ENCODE measurements at regions not wholly inside any gene's neighbourhood (a gene's known extent, or its start where the extent isn't known, plus 50 kb on each side); places are given as distances from the start of the nearest gene placed in this dataset.

DNA sequence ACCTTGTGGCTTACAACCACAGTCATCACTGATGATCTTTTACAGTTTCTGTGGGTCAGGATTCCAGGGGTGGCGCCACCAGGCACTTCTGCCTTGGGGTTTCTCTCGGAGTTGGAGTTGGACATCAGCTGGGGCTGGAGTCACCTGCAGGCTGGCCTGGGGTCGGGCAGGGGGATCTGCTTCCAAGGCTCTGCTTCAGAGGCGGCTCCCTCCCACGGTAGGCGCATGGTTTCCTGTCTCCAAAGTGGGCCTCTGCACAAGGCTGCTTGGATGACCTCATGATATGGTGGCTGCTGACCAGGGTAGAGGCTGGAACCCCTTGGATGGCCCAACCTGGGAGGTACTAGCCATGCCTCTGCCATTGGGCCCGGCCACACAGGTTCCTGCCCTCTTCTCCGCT lies 170.6 kb upstream of the CIBAR2 start:
- intact Hi-C loops (cut with micrococcal nuclease; ENCODE audit: unreplicated experiment) (no loop called here), in situ Hi-C loops (cut with HindIII; ENCODE audit: low pct_unique_long_range_greater_than_20kb, low sequenced_read_pairs) (no loop called here)
- H3K4me1 ChIP-seq (ENCODE audit: control insufficient read depth, insufficient read depth, low read length): peaks cover 4% of the 10 kb centered on the region
- no peak overlapping the region for H3K27ac ChIP-seq (ENCODE audit: low read length)
- TF ChIP-seq, protein P1, sequence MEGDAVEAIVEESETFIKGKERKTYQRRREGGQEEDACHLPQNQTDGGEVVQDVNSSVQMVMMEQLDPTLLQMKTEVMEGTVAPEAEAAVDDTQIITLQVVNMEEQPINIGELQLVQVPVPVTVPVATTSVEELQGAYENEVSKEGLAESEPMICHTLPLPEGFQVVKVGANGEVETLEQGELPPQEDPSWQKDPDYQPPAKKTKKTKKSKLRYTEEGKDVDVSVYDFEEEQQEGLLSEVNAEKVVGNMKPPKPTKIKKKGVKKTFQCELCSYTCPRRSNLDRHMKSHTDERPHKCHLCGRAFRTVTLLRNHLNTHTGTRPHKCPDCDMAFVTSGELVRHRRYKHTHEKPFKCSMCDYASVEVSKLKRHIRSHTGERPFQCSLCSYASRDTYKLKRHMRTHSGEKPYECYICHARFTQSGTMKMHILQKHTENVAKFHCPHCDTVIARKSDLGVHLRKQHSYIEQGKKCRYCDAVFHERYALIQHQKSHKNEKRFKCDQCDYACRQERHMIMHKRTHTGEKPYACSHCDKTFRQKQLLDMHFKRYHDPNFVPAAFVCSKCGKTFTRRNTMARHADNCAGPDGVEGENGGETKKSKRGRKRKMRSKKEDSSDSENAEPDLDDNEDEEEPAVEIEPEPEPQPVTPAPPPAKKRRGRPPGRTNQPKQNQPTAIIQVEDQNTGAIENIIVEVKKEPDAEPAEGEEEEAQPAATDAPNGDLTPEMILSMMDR (IDR thresholded peaks at IDR 0.05): no peak
- TF ChIP-seq SIN3A (IDR thresholded peaks at IDR 0.05; ENCODE audit: borderline replicate concordance, insufficient read depth, low read depth, low read length): no peak
- TF ChIP-seq REST (IDR thresholded peaks at IDR 0.05; ENCODE audit: insufficient read depth in 1 of 2, low read depth in 2 of 2, low read length in 1 of 2): no peak
- no peak for TF ChIP-seq TCF7L2 (IDR thresholded peaks at IDR 0.05; ENCODE audit: low read depth, low read length)
- TF ChIP-seq POLR2AphosphoS5 (IDR thresholded peaks at IDR 0.05; ENCODE audit: low read depth, low read length): no peak
- H3K27me3 ChIP-seq (ENCODE audit: control insufficient read depth, insufficient read depth, low read length): no peaks in the 10 kb centered on the region
- H3K4me3 ChIP-seq (ENCODE audit: low read depth in 2 of 2, low read length in 2 of 2): no peak overlapping the region
- BruUV-seq (replicated peaks): no TSS peak
- H3K36me3 ChIP-seq (ENCODE audit: control insufficient read depth, insufficient read depth, low read length): no peaks in the 10 kb centered on the region
- no peak for DNase-seq (ENCODE audit: low read depth, low spot score)
- no peak for ATAC-seq
- CTCF ChIA-PET: no interaction called here
- H3K9me3 ChIP-seq (ENCODE audit: control insufficient read depth, insufficient read depth, low read depth, low read length): no peaks in the 10 kb centered on the region
- POLR2A ChIA-PET: no interaction called here

- intact Hi-C loops (cut with micrococcal nuclease; ENCODE audit: unreplicated experiment): no loop called here
- ATAC-seq (no peak), DNase-seq (ENCODE audit: low read depth, low spot score) (no peak)
- H3K27ac ChIP-seq (ENCODE audit: low read length): no peak overlapping the region
- H3K27me3 ChIP-seq (ENCODE audit: control insufficient read depth, insufficient read depth, low read length): no peaks in the 10 kb centered on the region
- ChIA-PET CTCF (no interaction called here), POLR2A (no interaction called here)
- H3K36me3 ChIP-seq (ENCODE audit: control insufficient read depth, insufficient read depth, low read length): no peaks in the 10 kb centered on the region
- BruUV-seq (replicated peaks): no TSS peak
- H3K4me1 ChIP-seq (ENCODE audit: control insufficient read depth, insufficient read depth, low read length): peaks cover 7% of the 10 kb centered on the region
- H3K4me3 ChIP-seq (ENCODE audit: low read depth in 2 of 2, low read length in 2 of 2): no peak overlapping the region
- no peaks in the 10 kb centered on the region for H3K9me3 ChIP-seq (ENCODE audit: control insufficient read depth, insufficient read depth, low read depth, low read length)
- in situ Hi-C loops (cut with HindIII; ENCODE audit: low pct_unique_long_range_greater_than_20kb, low sequenced_read_pairs): no loop called here
- TF ChIP-seq, protein P1 (IDR thresholded peaks at IDR 0.05): no peak
- no peak for TF ChIP-seq TCF7L2 (IDR thresholded peaks at IDR 0.05; ENCODE audit: low read depth, low read length)
- no peak for TF ChIP-seq POLR2AphosphoS5 (IDR thresholded peaks at IDR 0.05; ENCODE audit: low read depth, low read length)
- TF ChIP-seq SIN3A (IDR thresholded peaks at IDR 0.05; ENCODE audit: borderline replicate concordance, insufficient read depth, low read depth, low read length): no peak
- no peak for TF ChIP-seq REST (IDR thresholded peaks at IDR 0.05; ENCODE audit: insufficient read depth in 1 of 2, low read depth in 2 of 2, low read length in 1 of 2)
These were observed 171.2 kb upstream of the CIBAR2 start for GRCh38 chr16:85283305-85284050.
